OCI-LY1 (cell line): ENCODE measurements at regions not wholly inside any gene's neighbourhood (a gene's known extent, or its start where the extent isn't known, plus 50 kb on each side); places are given as distances from the start of the nearest gene placed in this dataset.
"Not testable (repeated sequence)": the region's sequence is repeated elsewhere in the genome, so short reads cannot be mapped to it uniquely, and the experiment has no call there.

ENCODE experiments used
- H2AFZ ChIP-seq: fragments of 200-600 bp; sonication (generic), shearing (Covaris generic); 2 replicates; pipeline ENCODE4 v1.6.0; 2014; ENCODE audit warnings: antibody characterized with exemption, mild to moderate bottlenecking, low read length
- H3F3A ChIP-seq: fragments of 200-600 bp; sonication (generic), shearing (Covaris generic); 2 replicates; pipeline ENCODE4 v1.6.0; 2014; ENCODE audit warnings: mild to moderate bottlenecking, antibody characterized with exemption, low read length, moderate library complexity; ENCODE audit not compliant: insufficient read depth
- H3K27ac ChIP-seq: fragments of 200-600 bp; sonication (generic); 2 replicates; pipeline ENCODE4 v1.5.1; 2014; ENCODE audit warnings: low read length, mixed run types, mild to moderate bottlenecking, low read depth; ENCODE audit not compliant: poor library complexity, severe bottlenecking
- H3K27me3 ChIP-seq: fragments of 200-600 bp; sonication (generic); 2 replicates; pipeline ENCODE4 v1.6.0; 2014; ENCODE audit warnings: antibody characterized with exemption, mild to moderate bottlenecking, low read length, moderate library complexity; ENCODE audit not compliant: insufficient read depth
- H3K36me3 ChIP-seq: fragments of 200-600 bp; sonication (generic); 2 replicates; pipeline ENCODE4 v1.6.1; 2014; ENCODE audit warnings: mild to moderate bottlenecking, antibody characterized with exemption, low read length, moderate library complexity, mixed read lengths; ENCODE audit not compliant: insufficient read depth
- H3K4me1 ChIP-seq: fragments of 200-600 bp; sonication (generic); 2 replicates; pipeline ENCODE4 v1.5.1; 2014; ENCODE audit warnings: mild to moderate bottlenecking, low read length, moderate library complexity; ENCODE audit not compliant: insufficient read depth, severe bottlenecking
- H3K4me2 ChIP-seq: fragments of 200-600 bp; sonication (generic), shearing (Covaris generic); 2 replicates; pipeline ENCODE4 v1.6.1; 2014; ENCODE audit warnings: low read length
- H3K4me3 ChIP-seq: fragments of 200-600 bp; sonication (generic); 2 replicates; pipeline ENCODE4 v1.5.1; 2014; ENCODE audit warnings: low read length, low read depth, mild to moderate bottlenecking, mixed read lengths; ENCODE audit not compliant: poor library complexity, severe bottlenecking
- H3K79me2 ChIP-seq: fragments of 200-600 bp; shearing (Covaris generic); 2 replicates; pipeline ENCODE4 v1.6.1; 2016; ENCODE audit warnings: mixed run types, low read length, mixed read lengths; ENCODE audit not compliant: insufficient read depth
- H3K9ac ChIP-seq: fragments of 200-600 bp; sonication (generic), shearing (Covaris generic); 2 replicates; pipeline ENCODE4 v1.6.1; 2014; ENCODE audit warnings: mild to moderate bottlenecking, low read length, mixed read lengths
- H3K9me2 ChIP-seq: fragments of 200-600 bp; sonication (generic), shearing (Covaris generic); 2 replicates; pipeline ENCODE4 v1.6.1; 2014; ENCODE audit warnings: low read depth, mild to moderate bottlenecking, low read length, mixed read lengths
- H3K9me3 ChIP-seq: fragments of 200-600 bp; shearing (Covaris generic); 2 replicates; pipeline ENCODE4 v1.6.1; 2014; ENCODE audit warnings: low read length, mixed read lengths
- H4K20me1 ChIP-seq: fragments of 200-600 bp; sonication (generic), shearing (Covaris generic); 2 replicates; pipeline ENCODE4 v1.6.0; 2016; ENCODE audit warnings: mild to moderate bottlenecking, low read length; ENCODE audit not compliant: insufficient read depth
- EZH2 ChIP-seq: fragments of 200-600 bp; sonication (generic), shearing (Covaris generic); IDR thresholded peaks from 2 replicates; pipeline ENCODE4 v1.8.0; 2017; ENCODE audit warnings: borderline replicate concordance, mixed run types, mild to moderate bottlenecking, antibody characterized with exemption, low read length, moderate library complexity, mixed read lengths
- TF ChIP-seq, protein P1 (sequence below): fragments of 200-600 bp; sonication (generic), shearing (Covaris generic); IDR thresholded peaks from 2 replicates; pipeline ENCODE4 v1.5.1; 2017; ENCODE audit warnings: mild to moderate bottlenecking, antibody characterized with exemption, low read length, moderate library complexity, mixed read lengths

DNA sequence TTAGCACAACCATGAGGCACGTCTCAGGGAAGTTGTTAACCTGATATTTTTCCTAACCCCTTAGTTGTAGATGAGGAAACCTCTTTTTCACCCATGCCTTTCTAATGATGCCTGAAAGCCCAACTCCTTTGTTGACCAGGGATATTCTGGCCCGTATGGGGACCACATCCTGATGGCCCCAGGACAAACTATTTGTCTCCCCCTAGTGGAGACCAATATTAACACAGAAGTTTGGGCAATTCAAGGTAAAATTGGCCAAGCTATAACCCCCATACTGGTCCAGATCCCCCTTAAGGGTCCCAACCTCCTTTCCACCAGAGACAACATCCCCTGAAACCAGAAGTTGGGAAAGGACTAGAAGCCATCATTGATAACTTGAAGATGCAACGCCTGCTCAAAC is 893.3 kb downstream of the SORCS1 start:
- Histone ChIP-seq H2AFZ (no peak overlapping the region), H3K9me2 (no peaks in the 10 kb centered on the region), H3K4me3 (no peak overlapping the region), H3F3A (no peaks in the 10 kb centered on the region), H3K9ac (no peak overlapping the region), H4K20me1 (no peaks in the 10 kb centered on the region), H3K79me2 (no peaks in the 10 kb centered on the region), H3K27ac (no peak overlapping the region), H3K9me3 (no peaks in the 10 kb centered on the region), H3K4me1 (no peaks in the 10 kb centered on the region), H3K4me2 (no peak overlapping the region), H3K36me3 (no peaks in the 10 kb centered on the region), H3K27me3 (no peaks in the 10 kb centered on the region)
- no peak for TF ChIP-seq EZH2
- TF ChIP-seq, protein P1, sequence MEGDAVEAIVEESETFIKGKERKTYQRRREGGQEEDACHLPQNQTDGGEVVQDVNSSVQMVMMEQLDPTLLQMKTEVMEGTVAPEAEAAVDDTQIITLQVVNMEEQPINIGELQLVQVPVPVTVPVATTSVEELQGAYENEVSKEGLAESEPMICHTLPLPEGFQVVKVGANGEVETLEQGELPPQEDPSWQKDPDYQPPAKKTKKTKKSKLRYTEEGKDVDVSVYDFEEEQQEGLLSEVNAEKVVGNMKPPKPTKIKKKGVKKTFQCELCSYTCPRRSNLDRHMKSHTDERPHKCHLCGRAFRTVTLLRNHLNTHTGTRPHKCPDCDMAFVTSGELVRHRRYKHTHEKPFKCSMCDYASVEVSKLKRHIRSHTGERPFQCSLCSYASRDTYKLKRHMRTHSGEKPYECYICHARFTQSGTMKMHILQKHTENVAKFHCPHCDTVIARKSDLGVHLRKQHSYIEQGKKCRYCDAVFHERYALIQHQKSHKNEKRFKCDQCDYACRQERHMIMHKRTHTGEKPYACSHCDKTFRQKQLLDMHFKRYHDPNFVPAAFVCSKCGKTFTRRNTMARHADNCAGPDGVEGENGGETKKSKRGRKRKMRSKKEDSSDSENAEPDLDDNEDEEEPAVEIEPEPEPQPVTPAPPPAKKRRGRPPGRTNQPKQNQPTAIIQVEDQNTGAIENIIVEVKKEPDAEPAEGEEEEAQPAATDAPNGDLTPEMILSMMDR: peak; percentile 46; the same call in 1 of the 2 replicates

DNA sequence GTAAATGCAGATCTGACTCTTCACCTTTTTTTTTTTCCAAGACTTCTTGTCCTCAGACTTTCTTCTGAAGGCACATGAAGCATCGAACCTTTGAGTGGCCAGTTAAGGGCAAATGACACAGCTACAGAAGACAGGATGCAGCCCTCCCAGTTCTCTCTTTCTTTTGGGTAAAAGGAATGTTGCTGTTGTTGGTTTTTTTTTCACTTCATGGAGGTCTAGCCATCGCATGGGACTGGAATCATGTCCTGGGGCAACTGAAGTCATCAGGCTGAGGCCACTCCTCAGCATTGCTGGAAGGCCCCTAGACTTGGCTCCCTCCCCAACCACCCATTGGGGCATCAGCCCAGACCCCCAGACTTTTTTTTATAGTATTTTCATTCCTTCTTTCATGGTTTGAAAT is 896.5 kb downstream of the SORCS1 start:
- no peaks in the 10 kb centered on the region for H3K9me2 ChIP-seq
- H3K36me3 ChIP-seq: no peaks in the 10 kb centered on the region
- no peaks in the 10 kb centered on the region for H3K9me3 ChIP-seq
- H3K4me2 ChIP-seq: no peak overlapping the region
- H3K27me3 ChIP-seq: no peaks in the 10 kb centered on the region
- H3K27ac ChIP-seq: no peak overlapping the region
- H4K20me1 ChIP-seq: no peaks in the 10 kb centered on the region
- H3K4me1 ChIP-seq: no peaks in the 10 kb centered on the region
- no peak overlapping the region for H2AFZ ChIP-seq
- no peak overlapping the region for H3K4me3 ChIP-seq
- H3F3A ChIP-seq: no peaks in the 10 kb centered on the region
- TF ChIP-seq, protein P1: no peak
- TF ChIP-seq EZH2: no peak
- H3K79me2 ChIP-seq: no peaks in the 10 kb centered on the region
- H3K9ac ChIP-seq: no peak overlapping the region

DNA sequence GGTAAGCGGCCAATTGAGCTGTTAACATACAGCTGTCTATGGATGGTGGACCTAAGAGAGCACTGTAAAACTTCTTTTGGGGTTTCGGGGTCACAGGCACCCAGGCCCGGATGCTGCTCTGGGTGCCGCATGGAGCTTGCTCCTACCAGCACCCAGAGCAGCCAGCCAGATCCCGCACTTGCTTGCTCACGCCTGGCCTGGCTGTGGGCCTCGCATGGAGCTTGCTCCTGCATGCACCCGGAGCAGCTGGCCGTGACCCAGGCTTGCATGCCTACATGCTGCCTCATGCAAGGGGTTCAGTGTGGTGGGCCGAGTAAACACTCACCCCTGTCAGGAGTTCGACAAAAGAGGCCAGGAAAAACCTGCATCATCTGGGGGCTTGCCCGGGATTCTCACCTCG is 896.9 kb downstream of the SORCS1 start:
- Histone ChIP-seq H3K4me2 (no peak overlapping the region), H4K20me1 (no peaks in the 10 kb centered on the region), H3K9me3 (no peaks in the 10 kb centered on the region), H3K9ac (no peak overlapping the region), H3K79me2 (no peaks in the 10 kb centered on the region), H3K36me3 (no peaks in the 10 kb centered on the region), H3K4me1 (no peaks in the 10 kb centered on the region), H3K4me3 (no peak overlapping the region), H2AFZ (no peak overlapping the region), H3K27ac (no peak overlapping the region), H3K27me3 (no peaks in the 10 kb centered on the region), H3K9me2 (no peaks in the 10 kb centered on the region), H3F3A (no peaks in the 10 kb centered on the region)
- TF ChIP-seq EZH2: no peak
- TF ChIP-seq, protein P1: no peak

DNA sequence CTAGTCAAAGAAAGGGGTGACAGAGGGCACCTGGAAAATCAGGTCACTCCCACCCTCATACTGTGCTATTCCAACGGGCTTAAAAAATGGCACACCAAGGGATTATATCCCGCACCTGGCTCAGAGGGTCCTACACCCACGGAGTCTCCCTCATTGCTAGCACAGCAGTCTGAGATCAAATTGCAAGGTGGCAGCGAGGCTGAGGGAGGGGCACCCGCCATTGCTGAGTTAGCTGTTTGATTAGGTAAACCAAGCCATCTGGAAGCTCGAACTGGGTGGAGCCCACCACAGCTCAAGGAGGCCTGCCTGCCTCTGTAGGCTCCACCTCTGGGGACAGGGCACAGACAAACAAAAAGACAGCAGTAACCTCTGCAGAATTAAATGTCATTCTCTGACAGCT is 907.1 kb downstream of the SORCS1 start:
- not testable (repeated sequence) for H3K9me2 ChIP-seq, H2AFZ ChIP-seq, H3K4me1 ChIP-seq, H3K4me3 ChIP-seq, H3K36me3 ChIP-seq, H3F3A ChIP-seq, H3K79me2 ChIP-seq, H3K27ac ChIP-seq, H3K9ac ChIP-seq, H3K27me3 ChIP-seq, H3K9me3 ChIP-seq, H3K4me2 ChIP-seq, H4K20me1 ChIP-seq
